GM18951 (cell line): ENCODE measurements at regions not wholly inside any gene's neighbourhood (a gene's known extent, or its start where the extent isn't known, plus 50 kb on each side); places are given as distances from the start of the nearest gene placed in this dataset.

Experiments
- POLR2A ChIP-seq: IDR thresholded peaks from 4 replicates; pipeline ENCODE4 v1.6.1; 2011; ENCODE audit warnings: mild to moderate bottlenecking; ENCODE audit not compliant: insufficient read length, insufficient read depth; ENCODE audit errors: extremely low read depth
- in situ Hi-C: fragments of 300-500 bp; cut with MboI; formaldehyde crosslinking; loops from one replicate; pipeline ENCODE4 v1.12.0; 2022; ENCODE audit warnings: low sequenced_read_pairs, mixed read lengths, inconsistent platforms; ENCODE audit not compliant: unreplicated experiment

- TF ChIP-seq POLR2A: no peak
- in situ Hi-C loops: no loop called here
Observed at GRCh38 chr6:145312481-145312880, 422.8 kb downstream of the EPM2A start.

GRCh38 chr6:145313041-145313855, 422.1 kb downstream of the EPM2A start:
- in situ Hi-C loops: no loop called here
- no peak for TF ChIP-seq POLR2A

DNA sequence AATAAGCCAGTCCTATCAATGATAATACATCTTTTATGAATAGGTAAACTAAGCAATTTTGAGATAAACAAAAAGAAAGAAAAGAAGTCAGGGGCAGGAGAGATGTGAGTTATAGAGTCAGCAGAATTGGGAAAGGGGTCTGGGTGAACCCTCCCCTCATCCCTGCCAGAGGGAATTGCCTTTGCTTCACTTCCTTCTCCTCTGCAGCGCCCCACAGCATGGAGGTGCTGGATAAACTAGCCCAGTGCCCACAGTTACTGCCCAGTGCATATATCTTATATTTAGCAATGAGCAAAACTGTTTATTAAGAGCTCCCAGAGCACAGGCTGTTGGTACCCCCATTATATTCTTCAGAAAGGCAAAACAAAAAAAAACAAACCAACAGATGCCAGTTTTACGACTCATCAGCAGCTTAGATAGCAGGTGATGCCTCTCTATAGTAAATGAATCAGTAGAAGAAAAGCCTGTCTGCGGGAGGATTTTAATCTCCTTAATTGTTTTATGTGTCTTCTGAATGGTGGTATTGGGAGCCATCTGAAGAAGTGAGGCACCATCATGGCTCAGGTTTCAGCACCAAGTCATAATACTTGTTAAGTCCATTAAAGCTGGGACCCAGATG, 419.2 kb downstream of the EPM2A start:
- in situ Hi-C loops: no loop called here
- no peak for TF ChIP-seq POLR2A

DNA sequence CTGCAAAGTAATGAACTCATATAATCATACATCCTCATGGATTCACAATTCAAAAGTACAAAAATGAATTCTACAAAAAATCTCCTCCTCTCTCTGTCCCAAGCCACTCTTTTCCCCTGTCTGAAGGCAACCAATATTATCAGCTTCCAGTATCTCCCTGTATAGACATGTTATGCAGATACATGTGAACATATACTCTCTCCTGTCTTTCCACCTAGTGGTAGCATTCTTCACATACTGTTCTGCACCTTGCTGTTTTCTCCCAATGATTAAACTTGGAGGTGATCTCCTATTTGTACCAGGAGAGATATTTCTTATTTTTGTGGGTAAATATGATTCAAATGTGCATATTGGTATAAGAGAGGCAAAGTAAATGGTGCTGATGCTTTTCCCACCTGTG, 416.4 kb downstream of the EPM2A start:
- TF ChIP-seq POLR2A: no peak
- in situ Hi-C loops: no loop called here

GRCh38 chr6:145319605-145320004, 415.7 kb downstream of the EPM2A start:
- TF ChIP-seq POLR2A: no peak
- in situ Hi-C loops: no loop called here

DNA sequence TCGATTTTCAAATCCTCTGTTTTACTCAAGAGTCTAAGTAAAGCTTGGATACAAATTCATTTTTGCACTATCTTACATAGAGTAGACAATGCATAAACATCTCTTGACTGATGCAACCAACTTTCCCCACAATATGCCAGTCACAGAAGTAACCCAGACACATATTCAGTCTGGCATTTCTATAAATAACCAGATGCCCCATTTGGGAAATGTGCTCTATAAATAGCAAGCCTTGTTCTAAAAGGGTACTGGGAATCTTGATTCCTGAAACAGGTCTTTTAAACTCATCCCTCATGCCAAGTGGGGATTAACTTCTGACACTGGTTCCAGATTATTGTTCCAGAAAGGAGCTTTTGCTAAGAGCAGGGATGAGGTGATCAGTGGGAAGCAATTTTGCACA, 411.7 kb downstream of the EPM2A start:
- in situ Hi-C loops: no loop called here
- no peak for TF ChIP-seq POLR2A

GRCh38 chr6:145327586-145327985, 407.7 kb downstream of the EPM2A start:
- in situ Hi-C loops: no loop called here
- TF ChIP-seq POLR2A: no peak

GRCh38 chr6:145329257-145329656, 406.1 kb downstream of the EPM2A start:
- in situ Hi-C loops: no loop called here

DNA sequence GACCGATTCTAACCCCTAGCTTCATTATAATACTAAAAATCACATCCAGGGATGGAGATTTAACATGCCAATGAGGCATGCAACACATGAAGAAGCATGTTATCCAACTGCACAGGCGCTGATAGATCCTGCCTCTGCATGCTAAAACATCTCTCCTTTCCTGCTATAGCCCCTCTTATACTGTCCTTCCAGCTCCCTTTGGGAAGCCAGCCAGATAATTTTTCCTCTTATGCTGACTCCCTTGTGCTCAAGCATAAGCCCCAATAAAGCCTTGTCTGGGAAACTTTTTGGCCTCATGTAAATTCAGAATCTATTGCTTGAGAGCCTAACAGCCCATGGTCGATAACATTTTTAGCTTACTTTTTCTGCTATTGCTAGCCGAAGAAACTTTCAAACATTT, 404.3 kb downstream of the EPM2A start:
- no peak for TF ChIP-seq POLR2A
- in situ Hi-C loops: no loop called here

More at GRCh38 chr6:145329257-145329656, 406.1 kb downstream of the EPM2A start:
- no peak for TF ChIP-seq POLR2A

GRCh38 chr6:145332011-145332410, 403.3 kb downstream of the EPM2A start:
- no peak for TF ChIP-seq POLR2A
- in situ Hi-C loops: no loop called here

- TF ChIP-seq POLR2A: no peak
- in situ Hi-C loops: no loop called here
Observed at GRCh38 chr6:145336119-145336518, 399.2 kb downstream of the EPM2A start.

DNA sequence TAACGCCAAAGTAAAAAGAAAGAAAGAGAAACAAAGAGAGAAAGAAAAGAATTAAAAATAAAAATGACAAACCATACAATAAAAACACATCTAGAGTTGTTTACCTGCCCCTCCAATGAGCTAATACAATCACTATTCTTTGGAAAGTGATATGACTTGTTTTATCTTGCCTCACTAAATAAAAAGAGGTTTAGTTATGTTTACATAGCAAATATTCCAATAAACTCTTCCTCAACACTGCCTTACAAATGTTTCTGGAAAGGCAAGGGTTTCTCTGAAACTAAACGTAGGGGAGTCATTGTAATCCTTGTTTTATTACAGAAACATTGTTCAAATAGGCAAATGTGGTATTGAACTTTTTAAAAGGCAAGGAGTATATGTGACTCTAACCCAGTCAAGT, 396.2 kb downstream of the EPM2A start:
- no peak for TF ChIP-seq POLR2A

GRCh38 chr6:145340256-145340655, 395.1 kb downstream of the EPM2A start:
- no peak for TF ChIP-seq POLR2A
- in situ Hi-C loops: no loop called here

More for the DNA sequence above, 396.2 kb downstream of the EPM2A start:
- in situ Hi-C loops: no loop called here

DNA sequence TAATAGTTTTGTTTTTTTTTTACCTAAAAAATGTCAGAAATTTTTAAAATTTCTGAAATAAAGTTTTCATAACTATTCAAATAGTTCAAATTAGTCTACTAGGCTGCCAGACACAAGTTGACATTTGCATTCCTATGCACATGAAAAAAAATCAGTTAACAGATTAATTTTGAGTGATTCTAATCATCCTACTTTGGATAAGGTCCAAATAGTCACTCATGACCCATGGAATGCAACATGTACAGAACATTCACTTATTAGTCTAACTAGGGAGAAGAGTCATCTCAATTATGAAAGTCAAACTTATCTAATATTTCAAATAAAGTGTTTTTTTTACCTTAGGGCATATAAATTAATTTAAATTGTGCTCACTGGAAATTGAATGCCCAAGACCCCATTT, 390.2 kb downstream of the EPM2A start:
- no peak for TF ChIP-seq POLR2A
- in situ Hi-C loops: no loop called here

DNA sequence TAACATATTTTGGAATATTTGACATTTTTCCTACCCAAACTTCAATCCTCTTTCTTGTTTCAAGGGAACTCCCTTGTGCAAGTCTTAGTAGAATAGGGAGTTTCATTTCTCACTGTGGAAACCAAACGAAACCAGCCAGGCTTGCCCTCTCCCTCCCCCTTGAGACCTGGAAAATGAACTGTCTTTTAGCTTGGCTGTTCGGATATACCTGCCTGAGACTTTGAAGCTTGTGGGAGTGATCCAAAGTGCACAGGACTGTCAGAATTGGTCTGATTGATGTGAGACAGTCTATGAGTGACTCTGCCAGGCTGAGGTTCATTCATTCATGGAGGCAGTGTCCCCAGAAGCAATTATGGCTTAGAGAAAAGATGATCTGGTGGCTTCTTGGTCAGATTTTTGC, 388.1 kb downstream of the EPM2A start:
- in situ Hi-C loops: no loop called here
- no peak for TF ChIP-seq POLR2A
